Peyer's patch (tissue), 4 donors: ENCODE measurements at regions not wholly inside any gene's neighbourhood (a gene's known extent, or its start where the extent isn't known, plus 50 kb on each side); places are given as distances from the start of the nearest gene placed in this dataset.

ENCODE experiments used
- CTCF ChIP-seq, 6 experiments: fragments of 450-650 bp in 4 of 6; fragments of 200-600 bp in 2 of 6; sonication (generic) in 1 of 6; IDR thresholded peaks; one replicate each; pipeline ENCODE4 v1.5.1; 2017 to 2019; ENCODE audit warnings: antibody characterized with exemption in 6 of 6, mild to moderate bottlenecking in 3 of 6, moderate library complexity in 1 of 6
- POLR2A ChIP-seq, 2 donors: fragments of 450-650 bp; IDR thresholded peaks; one replicate each; pipeline ENCODE4 v1.5.1; 2017; ENCODE audit warnings: antibody characterized with exemption in 2 of 2, mild to moderate bottlenecking in 2 of 2, moderate library complexity in 2 of 2

GRCh38 chr6:170035044-170035443 is 255.8 kb downstream of the DLL1 start:
- TF ChIP-seq CTCF (IDR thresholded peaks at IDR 0.05) (no peak), POLR2A (IDR thresholded peaks at IDR 0.05) (no peak)
